Erythroblast (primary cell): ENCODE measurements at regions not wholly inside any gene's neighbourhood (a gene's known extent, or its start where the extent isn't known, plus 50 kb on each side); places are given as distances from the start of the nearest gene placed in this dataset.

ENCODE experiments used
- GATA1 ChIP-seq: IDR thresholded peaks from 2 replicates; pipeline ENCODE4 v1.6.1; 2011; ENCODE audit warnings: low read depth, mild to moderate bottlenecking, control low read depth, low read length, moderate library complexity
- POLR2A ChIP-seq: IDR thresholded peaks from 2 replicates; pipeline ENCODE4 v1.6.1; 2011; ENCODE audit warnings: mild to moderate bottlenecking, low read length

DNA sequence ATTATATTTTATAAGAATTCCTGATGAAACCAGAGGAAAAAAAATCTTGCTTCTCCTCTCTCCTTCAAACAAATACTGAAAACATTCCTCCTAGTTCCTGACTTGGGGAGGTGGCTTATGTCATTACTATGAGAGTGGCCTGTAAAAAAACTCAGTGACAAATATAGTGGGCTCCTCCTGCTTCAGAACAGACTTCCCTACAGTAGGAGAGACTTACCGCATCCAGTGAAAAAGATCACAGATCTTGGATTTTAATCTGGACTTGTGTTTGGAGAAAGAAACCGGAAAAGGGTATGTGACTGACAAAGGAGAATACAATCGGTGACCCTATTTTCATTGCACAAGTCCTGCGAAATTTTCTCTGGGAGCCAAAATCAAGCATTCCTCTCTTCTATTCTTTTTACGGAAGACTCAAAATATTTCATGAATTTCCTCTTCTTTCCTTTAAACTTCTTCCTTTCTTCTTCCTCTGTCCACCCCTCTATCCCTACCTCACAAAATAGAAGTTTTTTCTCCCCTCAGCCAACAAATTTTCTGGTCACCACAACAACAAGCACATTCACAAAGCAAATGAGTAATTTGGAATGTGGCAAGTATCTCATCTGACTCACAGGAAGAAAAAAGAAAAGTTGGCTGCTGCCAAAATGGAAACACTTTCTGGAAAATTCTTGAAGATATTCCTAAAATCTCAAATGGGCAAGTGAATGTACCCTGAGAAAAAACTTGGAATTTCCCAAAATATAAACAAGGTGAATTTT is 185.1 kb upstream of the CDKN3 start:
- TF ChIP-seq POLR2A, result no peak
- no peak for TF ChIP-seq GATA1
